Prostate gland (tissue), 2 donors: ENCODE measurements at regions not wholly inside any gene's neighbourhood (a gene's known extent, or its start where the extent isn't known, plus 50 kb on each side); places are given as distances from the start of the nearest gene placed in this dataset.
"Not testable (repeated sequence)": the region's sequence is repeated elsewhere in the genome, so short reads cannot be mapped to it uniquely, and the experiment has no call there.

ENCODE experiments used
- POLR2A ChIP-seq: fragments of 450-650 bp; IDR thresholded peaks from one replicate; pipeline ENCODE4 v1.6.1; 2016; ENCODE audit warnings: antibody characterized with exemption, mild to moderate bottlenecking
- POLR2AphosphoS5 ChIP-seq: sonication (generic); formaldehyde crosslinking; IDR thresholded peaks from one replicate; pipeline ENCODE4 v1.6.1; 2017; ENCODE audit warnings: antibody characterized with exemption
- TF ChIP-seq, protein P1 (sequence below), 4 experiments: fragments of 200-600 bp in 2 of 4; fragments of 450-650 bp in 2 of 4; sonication (generic) in 2 of 4; IDR thresholded peaks; 1 replicate in 3 of 4; 2 replicates in 1 of 4; pipeline ENCODE4 v1.5.1; 2016 to 2019; ENCODE audit warnings: antibody characterized with exemption in 4 of 4, mild to moderate bottlenecking in 2 of 4, moderate library complexity in 2 of 4

DNA sequence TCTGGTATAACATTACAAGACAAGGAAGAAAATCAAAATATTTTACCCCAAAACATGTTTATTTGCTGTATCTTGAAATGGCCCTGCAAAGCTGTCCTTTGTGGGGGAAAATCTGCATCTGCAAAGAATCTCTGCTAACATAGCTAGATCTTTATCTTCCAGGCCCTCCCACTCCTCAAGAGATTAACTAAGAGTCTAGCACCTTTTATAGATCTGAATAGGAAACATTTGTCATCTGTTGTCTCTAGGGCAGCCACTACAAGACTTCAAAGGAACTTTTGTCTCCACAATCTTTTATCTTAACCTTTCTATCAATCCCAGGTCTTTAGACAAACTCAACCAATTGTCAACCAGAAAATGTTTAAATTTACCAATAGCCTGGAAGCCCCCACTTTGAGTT lies 427.6 kb upstream of the ID2 start:
- TF ChIP-seq, protein P1, sequence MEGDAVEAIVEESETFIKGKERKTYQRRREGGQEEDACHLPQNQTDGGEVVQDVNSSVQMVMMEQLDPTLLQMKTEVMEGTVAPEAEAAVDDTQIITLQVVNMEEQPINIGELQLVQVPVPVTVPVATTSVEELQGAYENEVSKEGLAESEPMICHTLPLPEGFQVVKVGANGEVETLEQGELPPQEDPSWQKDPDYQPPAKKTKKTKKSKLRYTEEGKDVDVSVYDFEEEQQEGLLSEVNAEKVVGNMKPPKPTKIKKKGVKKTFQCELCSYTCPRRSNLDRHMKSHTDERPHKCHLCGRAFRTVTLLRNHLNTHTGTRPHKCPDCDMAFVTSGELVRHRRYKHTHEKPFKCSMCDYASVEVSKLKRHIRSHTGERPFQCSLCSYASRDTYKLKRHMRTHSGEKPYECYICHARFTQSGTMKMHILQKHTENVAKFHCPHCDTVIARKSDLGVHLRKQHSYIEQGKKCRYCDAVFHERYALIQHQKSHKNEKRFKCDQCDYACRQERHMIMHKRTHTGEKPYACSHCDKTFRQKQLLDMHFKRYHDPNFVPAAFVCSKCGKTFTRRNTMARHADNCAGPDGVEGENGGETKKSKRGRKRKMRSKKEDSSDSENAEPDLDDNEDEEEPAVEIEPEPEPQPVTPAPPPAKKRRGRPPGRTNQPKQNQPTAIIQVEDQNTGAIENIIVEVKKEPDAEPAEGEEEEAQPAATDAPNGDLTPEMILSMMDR (IDR thresholded peaks at IDR 0.05), result not testable (repeated sequence)
- not testable (repeated sequence) for TF ChIP-seq POLR2AphosphoS5, POLR2A
